Fibroblast of lung (primary cell): ENCODE measurements at regions not wholly inside any gene's neighbourhood (a gene's known extent, or its start where the extent isn't known, plus 50 kb on each side); places are given as distances from the start of the nearest gene placed in this dataset.

Experiments
- DNase-seq, 2 donors: peaks; one replicate each; pipeline versions ENCODE4 v3.0.0 to v3.0.0-alpha.2; 2010; ENCODE audit warnings: low read depth in 2 of 2
- H2AFZ ChIP-seq: 2 replicates; pipeline ENCODE4 v1.5.1; 2012; ENCODE audit warnings: low read length, control low read depth, inconsistent platforms
- H3K27ac ChIP-seq: 2 replicates; pipeline ENCODE4 v1.5.1; 2011; ENCODE audit warnings: low read length, control low read depth; ENCODE audit not compliant: insufficient read depth
- H3K27me3 ChIP-seq: 2 replicates; pipeline ENCODE4 v1.5.1; 2011; ENCODE audit warnings: mild to moderate bottlenecking, low read length; ENCODE audit not compliant: control insufficient read depth, insufficient read depth
- H3K36me3 ChIP-seq: 2 replicates; pipeline ENCODE4 v1.5.1; 2011; ENCODE audit warnings: low read length; ENCODE audit not compliant: control insufficient read depth, insufficient read depth
- H3K4me1 ChIP-seq: 2 replicates; pipeline ENCODE4 v1.5.1; 2011; ENCODE audit warnings: low read length; ENCODE audit not compliant: control insufficient read depth, insufficient read depth; ENCODE audit errors: extremely low read depth
- H3K4me2 ChIP-seq: 2 replicates; pipeline ENCODE4 v1.5.1; 2011; ENCODE audit warnings: low read length, control low read depth; ENCODE audit not compliant: insufficient read depth; ENCODE audit errors: extremely low read depth
- H3K4me3 ChIP-seq, 4 experiments: fragments of 200-600 bp in 1 of 4; sonication (generic) in 1 of 4; replicated peaks in 1 of 4; 2 replicates each; pipeline ENCODE4 v1.5.1; 2011 to 2016; ENCODE audit warnings: low read length in 4 of 4, low read depth in 3 of 4, mild to moderate bottlenecking in 3 of 4, control low read depth in 2 of 4, inconsistent platforms in 1 of 4, mixed read lengths in 1 of 4; ENCODE audit not compliant: insufficient read depth in 1 of 4; ENCODE audit errors: control extremely low read depth in 1 of 4
- H3K79me2 ChIP-seq: 2 replicates; pipeline ENCODE4 v1.5.1; 2012; ENCODE audit warnings: mild to moderate bottlenecking, low read length, inconsistent platforms; ENCODE audit not compliant: control insufficient read depth, insufficient read depth
- H3K9ac ChIP-seq: 2 replicates; pipeline ENCODE4 v1.5.1; 2011; ENCODE audit warnings: mild to moderate bottlenecking, low read length, control low read depth; ENCODE audit not compliant: insufficient read depth
- H3K9me3 ChIP-seq: 2 replicates; pipeline ENCODE4 v1.5.1; 2012; ENCODE audit warnings: low read depth, low read length; ENCODE audit not compliant: control insufficient read depth, insufficient read depth
- H4K20me1 ChIP-seq: 2 replicates; pipeline ENCODE4 v1.5.1; 2011; ENCODE audit warnings: low read length; ENCODE audit not compliant: control insufficient read depth, insufficient read depth; ENCODE audit errors: extremely low read depth
- EZH2 ChIP-seq: IDR thresholded peaks from 2 replicates; pipeline ENCODE4 v1.5.1; 2012; ENCODE audit warnings: low read length, control low read depth, mild to moderate bottlenecking; ENCODE audit errors: missing control alignments
- TF ChIP-seq, protein P1 (sequence below), 2 donors: IDR thresholded peaks in 1 of 2; conservative IDR thresholded peaks in 1 of 2; 1 replicate in 1 of 2; 2 replicates in 1 of 2; pipeline ENCODE4 v1.5.1; 2011 to 2012; ENCODE audit warnings: low read length in 2 of 2, control low read depth in 1 of 2, inconsistent platforms in 1 of 2, low read depth in 1 of 2, mild to moderate bottlenecking in 1 of 2

DNA sequence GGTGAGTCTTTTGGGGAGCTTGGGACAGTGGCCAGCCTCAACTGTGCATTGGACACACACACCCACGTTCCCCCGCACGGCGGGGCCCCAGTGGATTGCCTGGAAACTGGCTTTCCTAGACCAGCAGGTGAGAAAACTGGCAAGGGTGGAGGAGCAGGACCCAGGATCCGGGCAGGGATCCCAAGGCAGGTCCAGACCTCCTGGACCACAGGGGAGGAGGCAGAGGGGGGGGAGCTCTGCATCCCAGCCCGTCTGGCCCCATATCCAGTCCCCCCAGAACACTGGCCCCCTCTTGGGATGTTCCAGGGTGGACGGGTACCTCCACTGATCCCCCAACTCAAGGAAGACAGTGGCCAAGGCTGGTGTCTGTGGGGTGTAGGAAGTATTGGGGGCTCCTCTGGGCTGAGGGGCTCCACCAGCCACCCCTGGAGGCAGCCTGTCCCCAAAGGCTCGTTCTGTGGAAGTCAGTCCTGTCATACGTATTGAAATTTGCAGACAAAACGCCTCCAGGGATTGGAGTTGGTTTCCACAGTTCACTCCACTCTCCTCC is 89.3 kb upstream of the LINC01488 start:
- H3K4me1 ChIP-seq = peaks cover 2% of the 10 kb centered on the region
- TF ChIP-seq, protein P1, sequence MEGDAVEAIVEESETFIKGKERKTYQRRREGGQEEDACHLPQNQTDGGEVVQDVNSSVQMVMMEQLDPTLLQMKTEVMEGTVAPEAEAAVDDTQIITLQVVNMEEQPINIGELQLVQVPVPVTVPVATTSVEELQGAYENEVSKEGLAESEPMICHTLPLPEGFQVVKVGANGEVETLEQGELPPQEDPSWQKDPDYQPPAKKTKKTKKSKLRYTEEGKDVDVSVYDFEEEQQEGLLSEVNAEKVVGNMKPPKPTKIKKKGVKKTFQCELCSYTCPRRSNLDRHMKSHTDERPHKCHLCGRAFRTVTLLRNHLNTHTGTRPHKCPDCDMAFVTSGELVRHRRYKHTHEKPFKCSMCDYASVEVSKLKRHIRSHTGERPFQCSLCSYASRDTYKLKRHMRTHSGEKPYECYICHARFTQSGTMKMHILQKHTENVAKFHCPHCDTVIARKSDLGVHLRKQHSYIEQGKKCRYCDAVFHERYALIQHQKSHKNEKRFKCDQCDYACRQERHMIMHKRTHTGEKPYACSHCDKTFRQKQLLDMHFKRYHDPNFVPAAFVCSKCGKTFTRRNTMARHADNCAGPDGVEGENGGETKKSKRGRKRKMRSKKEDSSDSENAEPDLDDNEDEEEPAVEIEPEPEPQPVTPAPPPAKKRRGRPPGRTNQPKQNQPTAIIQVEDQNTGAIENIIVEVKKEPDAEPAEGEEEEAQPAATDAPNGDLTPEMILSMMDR (conservative IDR thresholded peaks at IDR 0.05 in 1 of 2, IDR thresholded peaks at IDR 0.05 in 1 of 2; ENCODE audit: low read depth in 1 of 2, low read length in 2 of 2) = no peak
- TF ChIP-seq EZH2 = no peak
- no peak overlapping the region for H3K4me2 ChIP-seq
- H3K4me3 ChIP-seq = no peak overlapping the region
- no peak for DNase-seq
- H4K20me1 ChIP-seq = no peaks in the 10 kb centered on the region
- no peaks in the 10 kb centered on the region for H3K27me3 ChIP-seq
- no peaks in the 10 kb centered on the region for H3K9me3 ChIP-seq
- H3K36me3 ChIP-seq = no peaks in the 10 kb centered on the region
- H3K9ac ChIP-seq = no peak overlapping the region
- no peak overlapping the region for H2AFZ ChIP-seq
- no peak overlapping the region for H3K27ac ChIP-seq
- H3K79me2 ChIP-seq = no peaks in the 10 kb centered on the region

DNA sequence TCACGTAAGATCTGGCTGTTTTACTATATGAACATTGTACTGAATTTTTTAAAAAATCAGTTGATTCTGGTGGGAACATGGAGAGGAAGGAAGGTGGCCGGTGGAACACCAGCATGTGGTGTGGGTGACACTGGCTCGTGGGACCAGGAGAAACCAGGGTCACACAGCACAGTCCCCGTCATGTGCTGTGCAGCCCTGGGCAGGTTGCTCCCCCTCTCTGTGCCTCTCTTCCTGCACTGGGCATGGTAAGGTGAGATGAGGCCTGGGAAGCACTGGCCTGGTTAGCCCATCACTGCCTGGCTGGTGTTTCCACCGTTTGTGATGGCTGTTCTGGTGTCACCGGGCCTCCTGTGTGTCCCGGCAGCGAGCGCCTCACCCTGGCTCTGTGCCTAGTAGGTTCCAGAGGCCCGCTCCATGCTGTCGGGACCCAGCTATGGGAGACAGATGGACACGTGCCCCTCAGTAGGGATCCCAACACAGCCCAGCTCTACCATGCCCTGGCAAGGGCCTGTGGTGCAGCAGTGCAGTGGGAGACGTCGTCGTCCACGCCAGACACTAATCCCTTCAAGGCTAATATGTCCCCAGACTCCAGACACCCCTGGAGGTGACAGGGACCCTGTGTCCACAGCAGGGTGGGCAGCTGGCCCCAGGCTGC is 88.2 kb upstream of the LINC01488 start:
- TF ChIP-seq, protein P1 (conservative IDR thresholded peaks at IDR 0.05 in 1 of 2, IDR thresholded peaks at IDR 0.05 in 1 of 2; ENCODE audit: low read depth in 1 of 2, low read length in 2 of 2) = no peak
- TF ChIP-seq EZH2 = no peak
- Histone ChIP-seq H3K27ac (no peak overlapping the region), H3K9ac (no peak overlapping the region), H2AFZ (no peak overlapping the region), H3K9me3 (no peaks in the 10 kb centered on the region), H3K4me2 (no peak overlapping the region), H3K79me2 (no peaks in the 10 kb centered on the region), H3K4me3 (no peak overlapping the region), H4K20me1 (no peaks in the 10 kb centered on the region), H3K36me3 (no peaks in the 10 kb centered on the region), H3K4me1 (peaks cover 2% of the 10 kb centered on the region), H3K27me3 (no peaks in the 10 kb centered on the region)
- no peak for DNase-seq

DNA sequence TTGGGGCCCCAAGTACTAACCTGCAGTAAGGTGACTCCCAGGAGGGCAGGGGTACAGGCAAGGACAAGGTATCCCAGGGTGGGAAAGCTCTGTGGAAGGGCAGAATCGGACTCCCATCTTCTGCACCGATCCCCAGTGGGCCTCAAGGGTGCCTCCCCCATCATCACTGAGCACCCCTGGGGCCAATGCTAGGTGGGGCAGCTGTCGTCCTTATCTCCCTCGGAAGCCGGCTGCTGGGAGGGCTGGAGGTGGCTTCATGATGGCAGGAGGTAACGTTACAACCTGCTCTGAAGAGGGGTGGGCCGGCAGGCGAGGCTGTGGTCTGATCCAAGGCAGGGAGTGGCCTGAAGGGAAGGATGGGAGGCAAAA is 87.6 kb upstream of the LINC01488 start:
- no peaks in the 10 kb centered on the region for H3K27me3 ChIP-seq
- no peak overlapping the region for H3K4me3 ChIP-seq
- no peaks in the 10 kb centered on the region for H3K36me3 ChIP-seq
- no peak overlapping the region for H3K9ac ChIP-seq
- H4K20me1 ChIP-seq = no peaks in the 10 kb centered on the region
- H3K79me2 ChIP-seq = no peaks in the 10 kb centered on the region
- TF ChIP-seq EZH2 = no peak
- TF ChIP-seq, protein P1 (conservative IDR thresholded peaks at IDR 0.05 in 1 of 2, IDR thresholded peaks at IDR 0.05 in 1 of 2; ENCODE audit: low read depth in 1 of 2, low read length in 2 of 2) = no peak
- DNase-seq = no peak
- no peak overlapping the region for H3K27ac ChIP-seq
- H3K4me1 ChIP-seq = peaks cover 2% of the 10 kb centered on the region
- H2AFZ ChIP-seq = no peak overlapping the region
- no peak overlapping the region for H3K4me2 ChIP-seq
- H3K9me3 ChIP-seq = no peaks in the 10 kb centered on the region
